Ovary (tissue), 7 donors: ENCODE measurements at regions not wholly inside any gene's neighbourhood (a gene's known extent, or its start where the extent isn't known, plus 50 kb on each side); places are given as distances from the start of the nearest gene placed in this dataset.

Experiments
- DNase-seq, 5 donors: peaks; one replicate each; pipeline ENCODE4 v3.0.0-alpha.2; 2019 to 2020
- H3K27ac ChIP-seq, 2 donors: fragments of 200-600 bp; one replicate each; pipeline versions ENCODE4 v1.5.1 to v1.8.0; 2019 to 2022
- H3K27me3 ChIP-seq: fragments of 200-600 bp; one replicate; pipeline ENCODE4 v1.8.0; 2022
- H3K36me3 ChIP-seq: fragments of 200-600 bp; sonication (generic); one replicate; pipeline ENCODE4 v1.5.1; 2019
- H3K4me1 ChIP-seq: one replicate; pipeline ENCODE4 v1.8.1; 2013; ENCODE audit warnings: mild to moderate bottlenecking, moderate library complexity; ENCODE audit not compliant: insufficient read depth
- H3K4me3 ChIP-seq: fragments of 200-600 bp; sonication (generic); one replicate; pipeline ENCODE4 v1.5.1; 2017
- H3K9me3 ChIP-seq, 2 donors: fragments of 200-600 bp in 1 of 2; sonication (generic) in 1 of 2; one replicate each; pipeline versions ENCODE4 v1.5.1 to v1.8.1; 2013 to 2019; ENCODE audit warnings: mild to moderate bottlenecking in 1 of 2, moderate library complexity in 1 of 2
- EP300 ChIP-seq: sonication (generic); formaldehyde crosslinking; IDR thresholded peaks from one replicate; pipeline ENCODE4 v1.6.1; 2017; ENCODE audit warnings: antibody characterized with exemption
- POLR2A ChIP-seq: fragments of 450-650 bp; IDR thresholded peaks from one replicate; pipeline ENCODE4 v1.6.1; 2017; ENCODE audit warnings: antibody characterized with exemption, mild to moderate bottlenecking, moderate library complexity
- WGBS, 3 donors: extraction: QIAGEN DNeasy Blood & Tissue Kit in 1 of 3; methylation state at CpG; one replicate each; pipeline versions ENCODE4 v1.1.5 to v1.1.7; 2013 to 2017; 5-methylcytosine and 5-hydroxymethylcytosine counted together
- intact Hi-C, 4 donors: fragments of 100-400 bp; cut with DNase I; formaldehyde crosslinking; loops; one replicate each; pipeline versions ENCODE4 v1.11.0 to v1.15.1; 2022 to 2023
- TF ChIP-seq, protein P1 (sequence below), 3 donors: fragments of 450-650 bp in 2 of 3; fragments of 200-600 bp in 1 of 3; IDR thresholded peaks; one replicate each; pipeline versions ENCODE4 v1.5.1 to v1.8.0; 2016 to 2022; ENCODE audit warnings: antibody characterized with exemption in 3 of 3, mild to moderate bottlenecking in 1 of 3
- donor health status: DM: no; HTN: no; CAD: no; lungs with moderate emphysema.
- donor health status: DM: no; HTN: no; CAD: no.
- donor health status: Bipolar disorder and iron deficiency.
- donor health status: DM: no; HTN: no; CAD: no.
- donor health status: DM: yes; HTN: yes; CAD: no.

DNA sequence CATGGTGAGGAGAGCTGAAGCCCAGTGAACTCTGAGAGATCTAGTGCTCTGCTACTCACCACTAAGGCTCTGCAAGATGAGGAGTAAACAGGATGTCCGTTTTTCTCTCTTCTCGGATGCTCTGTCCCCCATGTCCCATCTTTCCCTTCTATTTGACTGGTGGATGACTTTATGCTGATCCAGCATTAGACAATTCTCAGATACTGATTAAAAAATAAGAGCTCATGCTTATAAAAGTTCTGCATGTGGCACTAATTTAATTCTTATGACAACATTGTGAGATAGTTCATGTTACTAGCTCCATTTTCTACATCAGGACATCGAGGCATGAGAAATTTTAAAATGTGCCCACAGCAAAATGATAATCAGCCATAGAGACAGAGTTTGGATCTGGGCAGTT lies 77.0 kb downstream of the HMHB1 start:
- WGBS, 3 donors = 86 to 90% (median 90%) methylated on average over 3 of the region's 3 CpGs
- no peak for TF ChIP-seq EP300
- no peak for TF ChIP-seq POLR2A
- TF ChIP-seq, protein P1, sequence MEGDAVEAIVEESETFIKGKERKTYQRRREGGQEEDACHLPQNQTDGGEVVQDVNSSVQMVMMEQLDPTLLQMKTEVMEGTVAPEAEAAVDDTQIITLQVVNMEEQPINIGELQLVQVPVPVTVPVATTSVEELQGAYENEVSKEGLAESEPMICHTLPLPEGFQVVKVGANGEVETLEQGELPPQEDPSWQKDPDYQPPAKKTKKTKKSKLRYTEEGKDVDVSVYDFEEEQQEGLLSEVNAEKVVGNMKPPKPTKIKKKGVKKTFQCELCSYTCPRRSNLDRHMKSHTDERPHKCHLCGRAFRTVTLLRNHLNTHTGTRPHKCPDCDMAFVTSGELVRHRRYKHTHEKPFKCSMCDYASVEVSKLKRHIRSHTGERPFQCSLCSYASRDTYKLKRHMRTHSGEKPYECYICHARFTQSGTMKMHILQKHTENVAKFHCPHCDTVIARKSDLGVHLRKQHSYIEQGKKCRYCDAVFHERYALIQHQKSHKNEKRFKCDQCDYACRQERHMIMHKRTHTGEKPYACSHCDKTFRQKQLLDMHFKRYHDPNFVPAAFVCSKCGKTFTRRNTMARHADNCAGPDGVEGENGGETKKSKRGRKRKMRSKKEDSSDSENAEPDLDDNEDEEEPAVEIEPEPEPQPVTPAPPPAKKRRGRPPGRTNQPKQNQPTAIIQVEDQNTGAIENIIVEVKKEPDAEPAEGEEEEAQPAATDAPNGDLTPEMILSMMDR (IDR thresholded peaks at IDR 0.05) = no peak
- intact Hi-C loops = no loop called here
- H3K4me3 ChIP-seq = no peak overlapping the region
- no peaks in the 10 kb centered on the region for H3K27me3 ChIP-seq
- H3K27ac ChIP-seq = no peak overlapping the region
- H3K36me3 ChIP-seq = no peaks in the 10 kb centered on the region
- DNase-seq = no peak
- peaks cover 2% of the 10 kb centered on the region for H3K4me1 ChIP-seq
- no peaks in the 10 kb centered on the region for H3K9me3 ChIP-seq

DNA sequence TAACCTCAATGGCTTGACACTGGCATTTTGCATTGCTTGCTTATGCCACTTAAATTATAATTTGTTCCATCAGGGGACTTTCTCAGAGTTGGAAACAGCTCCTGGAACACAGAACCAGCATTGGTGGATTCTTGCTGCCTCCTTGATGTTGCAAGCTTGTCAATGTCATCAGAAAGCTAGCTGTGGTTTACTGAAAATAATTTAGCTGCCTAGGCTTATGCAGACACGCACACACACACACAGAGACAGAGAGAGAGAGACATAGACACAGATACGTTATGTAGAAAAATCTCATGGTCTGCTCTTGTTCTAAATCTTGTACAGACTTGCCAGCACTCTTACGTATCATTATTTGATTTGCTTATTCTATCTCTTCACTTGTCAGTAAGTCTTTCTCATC lies 78.0 kb downstream of the HMHB1 start:
- Histone ChIP-seq H3K27ac (no peak overlapping the region), H3K36me3 (no peaks in the 10 kb centered on the region), H3K4me1 (peaks cover 2% of the 10 kb centered on the region), H3K9me3 (no peaks in the 10 kb centered on the region), H3K27me3 (no peaks in the 10 kb centered on the region), H3K4me3 (no peak overlapping the region)
- intact Hi-C loops = no loop called here
- DNase-seq = no peak
- TF ChIP-seq POLR2A (no peak), EP300 (no peak)
- TF ChIP-seq, protein P1 (IDR thresholded peaks at IDR 0.05) = no peak
- WGBS, 3 donors = 84 to 92% (median 84%) methylated on average over 3 of the region's 3 CpGs

GRCh38 chr5:143890487-143890886 lies 78.5 kb downstream of the HMHB1 start:
- intact Hi-C loops = no loop called here
- TF ChIP-seq EP300 (no peak), POLR2A (no peak)
- TF ChIP-seq, protein P1 (IDR thresholded peaks at IDR 0.05) = no peak
- no peaks in the 10 kb centered on the region for H3K36me3 ChIP-seq
- H3K27me3 ChIP-seq = no peaks in the 10 kb centered on the region
- no peaks in the 10 kb centered on the region for H3K9me3 ChIP-seq
- no peak overlapping the region for H3K27ac ChIP-seq
- peaks cover 2% of the 10 kb centered on the region for H3K4me1 ChIP-seq
- H3K4me3 ChIP-seq = no peak overlapping the region
- DNase-seq = no peak
- WGBS, 3 donors = 34 to 45% (median 37%) methylated on average over 3 of the region's 3 CpGs

GRCh38 chr5:143892271-143892670 lies 80.3 kb downstream of the HMHB1 start:
- Histone ChIP-seq H3K4me1 (peaks cover 2% of the 10 kb centered on the region), H3K27me3 (no peaks in the 10 kb centered on the region), H3K9me3 (no peaks in the 10 kb centered on the region), H3K4me3 (no peak overlapping the region), H3K36me3 (no peaks in the 10 kb centered on the region), H3K27ac (no peak overlapping the region)
- TF ChIP-seq, protein P1 (IDR thresholded peaks at IDR 0.05) = no peak
- TF ChIP-seq EP300 = no peak
- no peak for TF ChIP-seq POLR2A
- WGBS, 3 donors = 39 to 45% (median 43%) methylated on average over 1 of the region's 1 CpG
- intact Hi-C loops = no loop called here
- no peak for DNase-seq

DNA sequence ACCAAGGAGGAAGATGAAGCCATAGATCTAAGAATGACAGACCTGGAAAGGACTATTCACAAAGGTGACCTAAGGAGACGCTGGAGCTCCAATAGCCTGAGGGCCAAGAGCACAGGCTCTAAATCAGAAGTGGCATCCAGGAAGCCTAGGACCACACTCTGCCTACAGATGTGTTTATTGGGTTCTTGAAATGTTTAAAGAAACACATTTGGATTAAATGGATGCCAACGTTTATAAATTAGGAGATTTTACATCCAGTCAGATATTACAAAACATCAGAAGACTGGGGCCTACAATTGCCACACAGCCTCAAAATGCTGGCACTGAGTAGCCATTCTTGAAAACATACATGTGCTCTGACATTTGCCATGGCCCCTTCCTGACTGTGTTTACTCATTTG lies 80.9 kb downstream of the HMHB1 start:
- Histone ChIP-seq H3K4me3 (no peak overlapping the region), H3K27me3 (no peaks in the 10 kb centered on the region), H3K36me3 (no peaks in the 10 kb centered on the region), H3K4me1 (peaks cover 2% of the 10 kb centered on the region), H3K9me3 (no peaks in the 10 kb centered on the region), H3K27ac (no peak overlapping the region)
- no peak for DNase-seq
- TF ChIP-seq POLR2A = no peak
- TF ChIP-seq, protein P1 (IDR thresholded peaks at IDR 0.05) = no peak
- no peak for TF ChIP-seq EP300
- intact Hi-C loops = no loop called here
- WGBS, 3 donors = 80 to 91% (median 85%) methylated on average over 2 of the region's 2 CpGs
